GM18868 (cell line): ENCODE measurements at regions not wholly inside any gene's neighbourhood (a gene's known extent, or its start where the extent isn't known, plus 50 kb on each side); places are given as distances from the start of the nearest gene placed in this dataset.
"Not testable (repeated sequence)": the region's sequence is repeated elsewhere in the genome, so short reads cannot be mapped to it uniquely, and the experiment has no call there.

Experiments
- ATAC-seq: cut with Tn5 transposase; IDR thresholded peaks from one replicate; pipeline ENCODE4 v1.9.1; 2021; ENCODE audit warnings: mild to moderate bottlenecking, moderate library complexity; ENCODE audit not compliant: unreplicated experiment

- no peak for ATAC-seq
Observed at GRCh38 chr14:85333841-85334240, 196.1 kb upstream of the FLRT2 start.

GRCh38 chr14:85334316-85334715 is 195.6 kb upstream of the FLRT2 start:
- ATAC-seq = no peak

DNA sequence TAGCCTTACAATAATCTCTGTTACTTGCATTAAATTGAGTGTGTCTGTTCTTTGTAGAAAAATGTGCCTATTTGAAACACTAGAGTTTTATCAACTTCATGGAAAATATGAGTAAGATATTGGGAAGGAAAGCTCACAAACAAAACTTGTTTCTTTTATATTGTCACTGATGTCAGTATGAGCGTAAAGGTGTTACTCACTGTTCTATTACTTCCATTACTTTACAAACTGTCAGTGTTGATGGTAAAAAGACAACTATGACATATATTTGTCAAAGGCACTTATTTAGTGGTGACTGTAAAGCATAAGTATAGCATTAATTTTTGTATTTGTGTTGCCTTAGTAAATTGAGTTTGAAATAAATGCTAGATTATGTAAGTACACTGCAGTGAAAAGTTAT is 193.7 kb upstream of the FLRT2 start:
- ATAC-seq = no peak

GRCh38 chr14:85336817-85337216 is 193.1 kb upstream of the FLRT2 start:
- no peak for ATAC-seq

DNA sequence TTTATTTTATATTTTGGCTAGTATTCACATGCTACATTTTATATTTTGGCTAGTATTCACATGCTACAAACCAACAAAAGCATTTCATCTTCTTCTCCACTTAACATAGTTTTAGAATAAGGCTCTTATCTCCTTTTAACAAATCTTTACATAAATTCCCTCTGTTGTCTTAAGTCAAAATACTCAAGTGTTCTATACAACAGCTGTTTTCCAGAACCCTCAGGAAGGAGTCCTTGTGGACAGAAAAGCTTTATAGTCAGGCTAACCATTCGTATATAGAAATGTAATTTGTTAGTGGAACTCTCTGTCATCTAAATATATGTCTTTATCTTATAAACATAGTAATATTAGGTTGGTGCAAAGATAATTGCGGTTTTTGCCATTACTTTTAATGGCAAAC is 191.0 kb upstream of the FLRT2 start:
- no peak for ATAC-seq

DNA sequence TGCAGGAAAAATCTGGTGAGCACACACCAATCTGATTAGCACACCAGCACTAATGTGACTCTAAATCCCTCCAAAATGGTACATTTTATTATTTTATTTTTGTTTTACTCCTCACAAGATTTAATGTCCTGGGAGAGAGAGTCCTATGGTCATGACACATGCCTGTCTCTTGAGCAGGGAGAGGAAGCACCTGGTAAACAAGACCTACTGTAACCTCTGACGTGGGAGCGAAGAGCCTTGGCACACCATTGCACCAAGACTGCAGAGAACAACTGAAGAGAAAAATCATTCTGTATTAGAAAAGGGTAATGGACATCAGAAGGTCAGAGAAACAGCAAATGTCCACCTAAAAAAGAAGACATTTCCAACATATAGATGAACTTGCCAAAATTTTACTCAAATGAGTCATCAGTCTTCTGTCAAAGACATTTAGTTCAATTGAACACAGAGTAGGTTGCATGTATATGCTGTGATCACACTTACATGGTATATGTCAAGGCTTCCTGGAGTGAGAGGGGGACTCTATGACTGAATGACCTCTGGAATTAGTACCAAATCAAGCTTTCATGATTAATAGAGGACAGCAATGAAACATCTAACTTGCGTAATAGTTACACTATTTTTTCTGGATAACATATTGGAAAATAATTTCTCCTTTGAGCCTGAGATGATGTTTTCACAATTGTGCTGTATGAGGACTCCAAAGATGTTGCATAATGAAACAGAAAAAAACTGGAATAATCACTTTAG is 186.9 kb upstream of the FLRT2 start:
- ATAC-seq = no peak

DNA sequence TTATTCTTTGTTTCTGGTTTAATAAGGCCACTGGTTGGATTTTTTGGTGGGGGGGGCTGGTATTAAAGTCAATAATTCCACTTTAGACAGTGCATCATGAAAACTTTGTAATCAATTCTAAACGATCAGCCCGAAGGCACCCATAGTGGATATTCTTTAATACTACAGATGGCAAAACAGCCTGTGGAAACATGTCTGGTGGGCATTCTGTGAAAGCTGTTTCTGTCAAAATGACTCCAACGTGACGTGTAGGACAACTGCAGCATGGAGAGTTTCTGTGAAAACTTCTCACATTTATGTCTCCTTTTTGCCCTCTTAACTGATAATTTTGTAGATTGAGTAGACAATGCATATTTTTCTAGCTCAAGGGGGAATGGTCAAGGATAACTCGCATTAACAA is 185.8 kb upstream of the FLRT2 start:
- ATAC-seq = no peak

DNA sequence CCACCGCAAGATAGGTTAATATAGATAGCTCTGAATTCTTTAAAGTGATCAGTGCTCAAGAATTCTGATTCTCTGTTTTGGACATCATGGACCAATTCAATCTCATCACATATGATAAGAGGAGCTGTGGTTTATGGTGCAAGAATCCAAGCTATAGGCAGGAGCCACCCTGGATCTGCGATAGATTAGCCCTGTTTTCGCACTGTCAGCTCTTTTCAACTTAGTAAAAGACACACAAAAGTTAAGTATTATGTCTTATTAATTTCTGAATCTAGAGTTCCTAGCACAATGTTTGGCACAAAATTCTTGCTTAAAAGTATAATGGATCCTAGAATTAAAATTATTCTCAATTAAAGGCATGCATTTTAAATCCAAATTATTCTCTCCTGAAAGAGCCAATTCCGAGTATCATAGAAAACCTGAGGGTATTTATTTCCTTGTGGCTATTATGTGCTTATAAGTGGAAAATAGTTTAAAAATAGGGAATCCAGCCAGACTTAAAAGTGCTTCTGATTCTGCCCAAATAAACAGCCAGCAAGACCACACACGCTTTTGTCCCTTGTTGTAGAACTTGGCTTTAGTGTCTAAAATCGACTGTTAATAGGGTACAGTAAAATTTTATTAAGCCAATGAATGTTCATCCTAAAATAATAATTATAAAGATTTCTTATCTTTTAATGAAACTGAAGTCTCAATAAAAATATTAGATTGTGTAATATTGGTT is 184.9 kb upstream of the FLRT2 start:
- ATAC-seq = no peak

- ATAC-seq = no peak
Observed at GRCh38 chr14:85350667-85351066, 179.3 kb upstream of the FLRT2 start.

- ATAC-seq = not testable (repeated sequence)
Observed at GRCh38 chr14:85352588-85352987, 177.4 kb upstream of the FLRT2 start.

DNA sequence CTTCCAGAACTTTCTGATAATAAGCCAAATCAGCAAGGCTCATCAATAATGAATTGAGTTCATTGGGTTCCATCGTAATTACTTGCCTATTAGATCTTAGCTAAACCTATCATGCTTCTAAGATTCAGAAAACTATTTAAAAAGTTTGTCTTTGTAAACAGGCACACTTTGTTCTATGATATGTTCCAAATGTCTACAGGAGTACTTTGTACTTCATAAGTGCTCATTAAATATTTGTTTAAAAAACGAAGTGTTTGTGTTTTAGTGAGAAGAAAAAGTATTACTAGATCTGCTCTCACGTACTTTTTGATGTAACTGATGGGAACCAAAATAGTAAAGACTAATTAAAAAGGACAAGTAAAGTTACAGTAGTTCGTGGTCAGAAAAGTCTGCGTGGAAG is 172.8 kb upstream of the FLRT2 start:
- no peak for ATAC-seq

DNA sequence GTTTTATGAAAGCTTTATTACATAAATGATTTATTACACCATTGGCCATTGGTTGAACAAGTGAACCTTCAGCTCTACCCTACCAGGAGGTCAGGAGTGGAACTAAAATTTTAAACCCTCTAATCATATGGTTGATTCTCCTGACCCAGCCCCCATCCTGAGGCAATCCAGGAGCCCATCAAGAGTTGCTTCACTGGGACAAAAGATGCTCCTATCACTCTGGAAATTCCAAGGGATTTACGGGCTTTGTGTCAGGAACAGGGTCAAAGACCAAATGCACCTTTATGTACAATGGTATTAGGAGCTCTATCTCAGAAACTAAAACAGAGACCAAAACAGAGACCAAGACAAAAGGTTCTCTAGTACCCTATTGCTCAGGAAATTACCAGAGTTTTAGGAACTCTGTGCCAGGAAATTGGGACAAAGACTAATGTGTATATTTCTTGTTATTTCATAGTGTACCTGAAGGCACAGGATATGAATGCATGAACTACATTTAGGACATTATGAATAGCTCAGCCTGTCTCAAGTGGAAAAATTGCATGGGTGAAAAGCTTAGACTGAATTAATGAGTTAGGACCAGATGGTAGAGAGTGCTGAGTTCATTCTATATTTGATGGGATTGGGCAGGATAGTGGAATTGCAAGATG is 171.7 kb upstream of the FLRT2 start:
- no peak for ATAC-seq

DNA sequence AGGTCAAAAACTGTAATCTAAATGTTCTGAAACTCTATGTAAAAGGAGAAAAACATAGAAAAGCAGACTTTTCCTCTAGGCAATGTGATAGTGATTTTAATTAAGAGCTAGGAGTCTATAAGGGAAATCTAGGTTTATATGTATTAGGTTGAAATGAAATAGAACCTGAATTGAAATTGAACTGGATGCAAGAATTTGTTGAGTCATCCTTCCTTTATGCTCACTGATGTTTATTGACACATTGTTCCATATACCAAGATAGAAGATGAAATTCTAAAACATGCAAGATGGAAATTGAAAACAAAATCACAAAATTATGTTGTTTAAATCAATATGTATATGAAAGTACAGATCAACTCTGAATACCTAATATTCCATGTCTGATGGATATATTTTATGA is 170.4 kb upstream of the FLRT2 start:
- ATAC-seq = no peak

GRCh38 chr14:85363358-85363757 is 166.6 kb upstream of the FLRT2 start:
- ATAC-seq = no peak

DNA sequence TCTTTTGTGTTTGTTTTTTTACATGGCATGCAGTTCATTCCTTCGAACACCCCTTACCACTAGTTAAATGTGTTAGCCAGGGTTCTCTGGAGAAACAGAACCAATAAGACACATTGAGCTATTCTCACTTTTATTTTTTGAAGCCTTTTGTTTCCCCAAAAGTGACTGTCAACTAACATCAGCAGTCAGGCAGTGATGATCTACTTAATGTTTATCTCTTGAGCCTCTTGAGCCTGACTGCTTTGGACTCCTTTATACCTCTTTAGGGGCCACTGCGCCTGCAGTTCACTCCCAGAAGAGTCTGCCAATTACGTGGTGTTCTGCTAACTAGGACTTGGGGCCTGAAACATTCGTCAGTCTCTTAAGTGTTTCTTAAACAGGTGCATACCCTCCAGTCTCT is 163.7 kb upstream of the FLRT2 start:
- no peak for ATAC-seq

DNA sequence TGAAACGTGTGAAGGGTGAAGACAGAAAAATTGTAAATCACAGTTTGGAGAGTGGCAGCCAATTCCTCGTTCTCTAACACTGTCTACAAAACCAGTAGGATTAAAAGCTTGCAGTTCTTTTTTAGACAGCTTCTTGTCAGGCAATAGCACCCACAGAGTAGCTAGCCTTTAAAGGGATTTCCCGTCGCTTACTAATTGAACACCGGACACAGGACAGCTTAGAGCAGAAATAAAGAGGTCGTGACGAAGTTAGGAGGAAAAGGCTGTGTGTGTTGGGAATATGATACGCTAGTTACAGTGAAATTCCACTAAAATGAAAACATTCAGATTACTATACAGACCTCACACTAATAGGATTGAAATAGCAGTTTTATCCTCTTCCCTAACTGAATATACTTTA is 149.1 kb upstream of the FLRT2 start:
- ATAC-seq = no peak

GRCh38 chr14:85382341-85382740 is 147.6 kb upstream of the FLRT2 start:
- no peak for ATAC-seq

- ATAC-seq = no peak
Observed at GRCh38 chr14:85387181-85387580, 142.8 kb upstream of the FLRT2 start.

GRCh38 chr14:85390236-85390635 is 139.7 kb upstream of the FLRT2 start:
- ATAC-seq = no peak

GRCh38 chr14:85391455-85391854 is 138.5 kb upstream of the FLRT2 start:
- ATAC-seq = no peak

GRCh38 chr14:85391892-85392291 is 138.1 kb upstream of the FLRT2 start:
- ATAC-seq = no peak

DNA sequence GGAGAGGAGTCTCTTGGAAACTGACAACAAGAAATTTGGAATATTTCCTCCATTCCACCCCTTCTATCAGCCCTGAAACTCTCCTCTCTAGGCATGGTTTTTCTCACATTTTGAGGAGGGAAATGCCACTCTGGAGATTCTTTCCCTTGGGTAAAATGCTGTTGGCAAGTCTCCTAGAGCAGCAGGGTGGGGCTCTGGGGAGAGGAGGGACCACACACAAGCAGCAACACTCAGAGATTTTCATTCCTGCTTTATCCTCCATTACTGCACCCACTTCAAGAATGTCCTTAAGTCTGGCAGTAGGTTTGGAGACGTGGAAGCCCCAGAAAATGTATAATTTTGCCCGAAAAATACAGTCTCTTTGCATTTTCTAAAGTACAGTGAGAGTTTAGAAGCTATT is 130.8 kb upstream of the FLRT2 start:
- ATAC-seq = no peak
